ENCODE measurements at regions not wholly inside any gene's neighbourhood (a gene's known extent, or its start where the extent isn't known, plus 50 kb on each side); places are given as distances from the start of the nearest gene placed in this dataset.

GRCh38 chr10:112045938-112046337 is 137.6 kb downstream of the GPAM start:
- no peak for TF ChIP-seq EZH2 (IDR thresholded peaks at IDR 0.05; ENCODE audit: low read depth, unreplicated experiment)
- no peak for TF ChIP-seq CTCF (conservative IDR thresholded peaks at IDR 0.05; ENCODE audit: low read depth in 2 of 2)
- TF ChIP-seq REST (IDR thresholded peaks at IDR 0.05; ENCODE audit: unreplicated experiment): no peak
- TF ChIP-seq EZH2phosphoT487 (IDR thresholded peaks at IDR 0.05; ENCODE audit: unreplicated experiment): no peak
